Pancreas (tissue), 10 donors: ENCODE measurements at regions not wholly inside any gene's neighbourhood (a gene's known extent, or its start where the extent isn't known, plus 50 kb on each side); places are given as distances from the start of the nearest gene placed in this dataset.

Source experiments
- ATAC-seq, 4 donors: fragments of 200-7000 bp; cut with Tn5 transposase; one replicate each; pipeline versions ENCODE4 v1.8.0 to v1.9.1; 2020; ENCODE audit warnings: mild to moderate bottlenecking in 4 of 4, moderate library complexity in 4 of 4
- DNase-seq, 6 donors: peaks; one replicate each; pipeline ENCODE4 v3.0.0-alpha.2; 2020
- FAIRE-seq: peaks from 2 replicates; lab custom pipeline; 2012; peaks lifted over from hg19 to GRCh38; lab: Jason Lieb, UNC
- H3K27ac ChIP-seq, 4 donors: fragments of 200-600 bp; sonication (generic); 1 replicate in 3 of 4; 2 replicates in 1 of 4; pipeline versions ENCODE4 v1.5.0 to v1.8.0; 2020
- H3K27me3 ChIP-seq, 4 donors: fragments of 200-600 bp; one replicate each; pipeline ENCODE4 v1.8.0; 2021
- H3K36me3 ChIP-seq, 3 donors: fragments of 200-600 bp; sonication (generic) in 1 of 3; one replicate each; pipeline versions ENCODE4 v1.5.0 to v1.8.0; 2020 to 2021
- H3K4me1 ChIP-seq, 3 donors: fragments of 200-600 bp; one replicate each; pipeline ENCODE4 v1.8.0; 2021
- H3K4me3 ChIP-seq, 4 donors: fragments of 200-600 bp; sonication (generic) in 2 of 4; one replicate each; pipeline versions ENCODE4 v1.5.0 to v1.8.0; 2020 to 2021
- H3K9me3 ChIP-seq, 4 donors: fragments of 200-600 bp; one replicate each; pipeline ENCODE4 v1.8.0; 2021
- WGBS, 2 donors: extraction: QIAGEN DNeasy Blood & Tissue Kit; methylation state at CpG; one replicate each; pipeline ENCODE4 v1.1.7; 2013; 5-methylcytosine and 5-hydroxymethylcytosine counted together
- intact Hi-C, 3 donors: fragments of 100-400 bp; cut with DNase I; formaldehyde crosslinking; loops; one replicate each; pipeline versions ENCODE4 v1.11.1 to v1.14.2; 2022
- TF ChIP-seq, protein P1 (sequence below), 4 donors: fragments of 200-600 bp; sonication (generic) in 3 of 4; IDR thresholded peaks; one replicate each; pipeline versions ENCODE4 v1.5.0 to v1.8.0; 2021; ENCODE audit warnings: antibody characterized with exemption in 4 of 4
- donor health status: healthy with polysubstance abuse.
- donor health status: DM: no; HTN: no; CAD: no; lungs with moderate emphysema.
- donor health status: DM: no; HTN: no; CAD: no.
- donor health status: control.
- donor health status: control.
- donor health status: Bipolar disorder and iron deficiency.
- donor health status: DM: yes; HTN: yes; CAD: no.
- donor health status: DM: no; HTN: no; CAD: no.
- donor health status: DM: no; HTN: no; CAD: no.
- donor health status: DM: yes; HTN: yes; CAD: no.

DNA sequence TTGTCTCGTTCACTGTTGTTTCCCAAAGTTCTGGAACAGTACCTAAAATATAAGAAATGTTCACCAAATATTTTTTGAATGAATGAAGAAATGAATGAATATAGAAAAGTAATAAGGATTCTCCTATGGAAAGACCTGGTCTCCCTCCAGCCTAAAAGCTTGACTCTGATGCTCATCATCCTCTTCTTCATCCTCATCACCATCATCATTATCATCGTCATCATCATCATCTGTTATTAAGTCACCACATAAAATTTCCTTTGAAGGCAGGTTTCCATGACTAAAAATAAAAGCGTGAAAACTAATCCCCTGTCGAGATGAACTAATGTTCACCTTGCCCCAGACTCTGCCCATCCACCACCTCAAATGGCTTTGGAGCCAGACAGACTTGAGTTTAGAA lies 181.4 kb upstream of the PRNP start:
- intact Hi-C loops, result no loop called here
- Histone ChIP-seq H3K4me1 (no peaks in the 10 kb centered on the region), H3K27ac (no peak overlapping the region), H3K36me3 (no peaks in the 10 kb centered on the region), H3K9me3 (no peaks in the 10 kb centered on the region), H3K4me3 (no peak overlapping the region), H3K27me3 (no peaks in the 10 kb centered on the region)
- FAIRE-seq (no peak), DNase-seq (no peak), ATAC-seq (no peak)
- 57 to 66% methylated on average over 4 of the region's 4 CpGs for WGBS, 2 donors
- TF ChIP-seq, protein P1, sequence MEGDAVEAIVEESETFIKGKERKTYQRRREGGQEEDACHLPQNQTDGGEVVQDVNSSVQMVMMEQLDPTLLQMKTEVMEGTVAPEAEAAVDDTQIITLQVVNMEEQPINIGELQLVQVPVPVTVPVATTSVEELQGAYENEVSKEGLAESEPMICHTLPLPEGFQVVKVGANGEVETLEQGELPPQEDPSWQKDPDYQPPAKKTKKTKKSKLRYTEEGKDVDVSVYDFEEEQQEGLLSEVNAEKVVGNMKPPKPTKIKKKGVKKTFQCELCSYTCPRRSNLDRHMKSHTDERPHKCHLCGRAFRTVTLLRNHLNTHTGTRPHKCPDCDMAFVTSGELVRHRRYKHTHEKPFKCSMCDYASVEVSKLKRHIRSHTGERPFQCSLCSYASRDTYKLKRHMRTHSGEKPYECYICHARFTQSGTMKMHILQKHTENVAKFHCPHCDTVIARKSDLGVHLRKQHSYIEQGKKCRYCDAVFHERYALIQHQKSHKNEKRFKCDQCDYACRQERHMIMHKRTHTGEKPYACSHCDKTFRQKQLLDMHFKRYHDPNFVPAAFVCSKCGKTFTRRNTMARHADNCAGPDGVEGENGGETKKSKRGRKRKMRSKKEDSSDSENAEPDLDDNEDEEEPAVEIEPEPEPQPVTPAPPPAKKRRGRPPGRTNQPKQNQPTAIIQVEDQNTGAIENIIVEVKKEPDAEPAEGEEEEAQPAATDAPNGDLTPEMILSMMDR (IDR thresholded peaks at IDR 0.05), result no peak

GRCh38 chr20:4502756-4503155 lies 183.5 kb upstream of the PRNP start:
- FAIRE-seq, result no peak
- intact Hi-C loops, result no loop called here

GRCh38 chr20:4493386-4493785 lies 192.9 kb upstream of the PRNP start:
- DNase-seq (no peak), ATAC-seq (no peak), FAIRE-seq (no peak)
- TF ChIP-seq, protein P1 (IDR thresholded peaks at IDR 0.05), result no peak
- no peak overlapping the region for H3K4me3 ChIP-seq
- H3K27ac ChIP-seq, result no peak overlapping the region
- WGBS, 2 donors, result 47 to 48% methylated on average over 2 of the region's 2 CpGs
- H3K9me3 ChIP-seq, result no peaks in the 10 kb centered on the region
- intact Hi-C loops, result no loop called here
- H3K36me3 ChIP-seq, result no peaks in the 10 kb centered on the region
- H3K4me1 ChIP-seq, result no peaks in the 10 kb centered on the region
- H3K27me3 ChIP-seq, result no peaks in the 10 kb centered on the region

More at GRCh38 chr20:4502756-4503155, 183.5 kb upstream of the PRNP start:
- TF ChIP-seq, protein P1 (IDR thresholded peaks at IDR 0.05), result no peak
- Histone ChIP-seq H3K9me3 (no peaks in the 10 kb centered on the region), H3K27me3 (no peaks in the 10 kb centered on the region), H3K27ac (no peak overlapping the region), H3K4me3 (no peak overlapping the region), H3K36me3 (no peaks in the 10 kb centered on the region), H3K4me1 (no peaks in the 10 kb centered on the region)
- DNase-seq (no peak), ATAC-seq (no peak)
- WGBS, 2 donors, result 24 to 28% methylated on average over 4 of the region's 4 CpGs

DNA sequence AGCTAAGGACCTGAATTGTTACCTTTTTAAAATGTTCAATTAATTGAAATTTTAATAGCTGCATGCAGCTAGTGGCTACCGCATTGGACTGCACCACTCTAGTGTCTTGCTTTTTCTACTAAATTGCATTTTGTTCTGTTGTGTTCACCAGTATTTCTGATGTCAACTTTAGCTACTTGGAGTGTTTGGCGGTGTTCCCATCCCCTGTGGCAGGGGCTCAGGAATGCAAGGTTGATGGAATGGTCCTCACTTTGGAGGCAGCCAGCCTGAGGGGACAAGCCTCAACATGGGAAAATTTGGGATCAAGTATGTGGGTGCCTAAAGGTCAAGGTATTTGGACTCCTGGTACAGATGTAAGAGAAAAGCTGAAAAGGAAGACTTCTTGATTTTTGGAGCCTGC lies 194.6 kb upstream of the PRNP start:
- 74 to 90% methylated on average over 2 of the region's 2 CpGs for WGBS, 2 donors
- Histone ChIP-seq H3K4me3 (no peak overlapping the region), H3K27me3 (no peaks in the 10 kb centered on the region), H3K27ac (no peak overlapping the region), H3K4me1 (no peaks in the 10 kb centered on the region), H3K9me3 (no peaks in the 10 kb centered on the region), H3K36me3 (no peaks in the 10 kb centered on the region)
- DNase-seq (no peak), ATAC-seq (no peak), FAIRE-seq (no peak)
- intact Hi-C loops, result no loop called here
- TF ChIP-seq, protein P1 (IDR thresholded peaks at IDR 0.05), result no peak

GRCh38 chr20:4490606-4491280 lies 195.5 kb upstream of the PRNP start:
- ATAC-seq (no peak), FAIRE-seq (no peak)

More at GRCh38 chr20:4490606-4491280, 195.5 kb upstream of the PRNP start:
- TF ChIP-seq, protein P1 (IDR thresholded peaks at IDR 0.05), result no peak
- intact Hi-C loops, result no loop called here
- WGBS, 2 donors, result 38 to 46% methylated on average over 6 of the region's 6 CpGs
- no peaks in the 10 kb centered on the region for H3K9me3 ChIP-seq
- no peaks in the 10 kb centered on the region for H3K4me1 ChIP-seq
- H3K36me3 ChIP-seq, result no peaks in the 10 kb centered on the region
- no peaks in the 10 kb centered on the region for H3K27me3 ChIP-seq
- no peak for DNase-seq
- no peak overlapping the region for H3K4me3 ChIP-seq
- no peak overlapping the region for H3K27ac ChIP-seq
